ENCODE measurements at regions not wholly inside any gene's neighbourhood (a gene's known extent, or its start where the extent isn't known, plus 50 kb on each side); places are given as distances from the start of the nearest gene placed in this dataset.

- no peaks in the 10 kb centered on the region for H3K9me3 ChIP-seq
- TF ChIP-seq CTCF (IDR thresholded peaks at IDR 0.05) (no peak), POLR2A (IDR thresholded peaks at IDR 0.05) (no peak)
- 56% methylated on average over 1 of the region's 1 CpG for WGBS (ENCODE audit: insufficient coverage, low coverage, low lambda C conversion rate, missing lambda C conversion rate)
Observed at GRCh38 chr3:171970301-171970788, 69.0 kb upstream of the FNDC3B start.

GRCh38 chr3:171971919-171972514, 67.4 kb upstream of the FNDC3B start:
- peak; percentile 56 to 63 (median 58) for ATAC-seq
- DNase-seq = no peak
- intact Hi-C loops (cut with DNase I) = no loop called here
- H3K4me3 ChIP-seq = no peak overlapping the region
- H3K9me3 ChIP-seq = no peaks in the 10 kb centered on the region
- H3K27me3 ChIP-seq = no peaks in the 10 kb centered on the region
- H3K36me3 ChIP-seq = no peaks in the 10 kb centered on the region
- H3K27ac ChIP-seq = peak overlapping the region; percentile 45 to 77 (median 76)
- peaks cover 0 to 52% (median 16%) of the 10 kb centered on the region in 4 donors for H3K4me1 ChIP-seq
- TF ChIP-seq POLR2A (IDR thresholded peaks at IDR 0.05) (no peak), CTCF (IDR thresholded peaks at IDR 0.05) (no peak)
- whole genome bisulfite sequencing (ENCODE audit: insufficient coverage, low coverage, low lambda C conversion rate, missing lambda C conversion rate) = 67% methylated on average over 1 of the region's 1 CpG

More at GRCh38 chr3:171970301-171970788, 69.0 kb upstream of the FNDC3B start:
- Histone ChIP-seq H3K36me3 (no peaks in the 10 kb centered on the region), H3K27me3 (no peaks in the 10 kb centered on the region), H3K4me3 (no peak overlapping the region), H3K4me1 (peaks cover 0 to 68% (median 21%) of the 10 kb centered on the region in 4 donors), H3K27ac (peak overlapping the region; percentile 33 to 76 (median 58))
- no peak for DNase-seq
- intact Hi-C loops (cut with DNase I) = no loop called here
- ATAC-seq = peak in 1 of 4 donors; percentile 4

- intact Hi-C loops (cut with DNase I) = no loop called here
- WGBS (ENCODE audit: insufficient coverage, low coverage, low lambda C conversion rate, missing lambda C conversion rate) = 7% methylated on average over 2 of the region's 2 CpGs
- peaks cover 0 to 44% (median 16%) of the 10 kb centered on the region in 4 donors for H3K4me1 ChIP-seq
Observed at GRCh38 chr3:171972871-171973348, 66.5 kb upstream of the FNDC3B start.

More at GRCh38 chr3:171972871-171973348, 66.5 kb upstream of the FNDC3B start:
- no peaks in the 10 kb centered on the region for H3K27me3 ChIP-seq
- H3K9me3 ChIP-seq = no peaks in the 10 kb centered on the region
- DNase-seq (peak in 2 of 3 donors; percentile 66 to 73), ATAC-seq (peak; percentile 65 to 78 (median 76))
- TF ChIP-seq POLR2A (IDR thresholded peaks at IDR 0.05) (peak; percentile 63), CTCF (IDR thresholded peaks at IDR 0.05) (no peak)
- no peaks in the 10 kb centered on the region for H3K36me3 ChIP-seq
- H3K4me3 ChIP-seq = no peak overlapping the region
- peak overlapping the region; percentile 45 to 77 (median 76) for H3K27ac ChIP-seq
